ENCODE measurements at regions not wholly inside any gene's neighbourhood (a gene's known extent, or its start where the extent isn't known, plus 50 kb on each side); places are given as distances from the start of the nearest gene placed in this dataset.

DNA sequence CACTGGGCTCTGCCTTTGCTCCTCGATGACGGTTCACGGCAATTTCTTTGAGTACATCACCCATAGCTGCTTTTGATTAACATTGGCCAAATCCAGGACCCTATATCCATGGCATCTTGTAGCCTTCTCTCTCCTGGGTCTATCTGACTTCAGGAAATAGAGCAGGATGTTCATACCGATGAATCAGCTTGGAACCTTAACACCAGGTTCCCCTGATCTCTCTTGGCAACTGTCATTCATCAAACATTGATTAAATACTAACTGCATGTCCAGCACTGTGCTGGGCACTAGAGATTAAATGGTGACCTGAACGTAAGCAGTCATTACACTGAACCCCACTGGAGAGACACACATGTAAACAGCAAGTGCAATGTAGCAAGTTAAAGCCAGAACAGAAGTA lies 77.0 kb upstream of the MED13L start:
- DNase-seq (no peak), ATAC-seq (no peak)
- Histone ChIP-seq H3K36me3 (no peaks in the 10 kb centered on the region), H3K9me3 (no peaks in the 10 kb centered on the region), H3K27ac (no peak overlapping the region), H3K4me3 (no peak overlapping the region), H3K27me3 (no peaks in the 10 kb centered on the region), H3K4me1 (peaks cover 0 to 9% of the 10 kb centered on the region in 2 donors)
- TF ChIP-seq, protein P1, sequence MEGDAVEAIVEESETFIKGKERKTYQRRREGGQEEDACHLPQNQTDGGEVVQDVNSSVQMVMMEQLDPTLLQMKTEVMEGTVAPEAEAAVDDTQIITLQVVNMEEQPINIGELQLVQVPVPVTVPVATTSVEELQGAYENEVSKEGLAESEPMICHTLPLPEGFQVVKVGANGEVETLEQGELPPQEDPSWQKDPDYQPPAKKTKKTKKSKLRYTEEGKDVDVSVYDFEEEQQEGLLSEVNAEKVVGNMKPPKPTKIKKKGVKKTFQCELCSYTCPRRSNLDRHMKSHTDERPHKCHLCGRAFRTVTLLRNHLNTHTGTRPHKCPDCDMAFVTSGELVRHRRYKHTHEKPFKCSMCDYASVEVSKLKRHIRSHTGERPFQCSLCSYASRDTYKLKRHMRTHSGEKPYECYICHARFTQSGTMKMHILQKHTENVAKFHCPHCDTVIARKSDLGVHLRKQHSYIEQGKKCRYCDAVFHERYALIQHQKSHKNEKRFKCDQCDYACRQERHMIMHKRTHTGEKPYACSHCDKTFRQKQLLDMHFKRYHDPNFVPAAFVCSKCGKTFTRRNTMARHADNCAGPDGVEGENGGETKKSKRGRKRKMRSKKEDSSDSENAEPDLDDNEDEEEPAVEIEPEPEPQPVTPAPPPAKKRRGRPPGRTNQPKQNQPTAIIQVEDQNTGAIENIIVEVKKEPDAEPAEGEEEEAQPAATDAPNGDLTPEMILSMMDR (IDR thresholded peaks at IDR 0.05), result no peak
- intact Hi-C loops (cut with DNase I), result no loop called here

DNA sequence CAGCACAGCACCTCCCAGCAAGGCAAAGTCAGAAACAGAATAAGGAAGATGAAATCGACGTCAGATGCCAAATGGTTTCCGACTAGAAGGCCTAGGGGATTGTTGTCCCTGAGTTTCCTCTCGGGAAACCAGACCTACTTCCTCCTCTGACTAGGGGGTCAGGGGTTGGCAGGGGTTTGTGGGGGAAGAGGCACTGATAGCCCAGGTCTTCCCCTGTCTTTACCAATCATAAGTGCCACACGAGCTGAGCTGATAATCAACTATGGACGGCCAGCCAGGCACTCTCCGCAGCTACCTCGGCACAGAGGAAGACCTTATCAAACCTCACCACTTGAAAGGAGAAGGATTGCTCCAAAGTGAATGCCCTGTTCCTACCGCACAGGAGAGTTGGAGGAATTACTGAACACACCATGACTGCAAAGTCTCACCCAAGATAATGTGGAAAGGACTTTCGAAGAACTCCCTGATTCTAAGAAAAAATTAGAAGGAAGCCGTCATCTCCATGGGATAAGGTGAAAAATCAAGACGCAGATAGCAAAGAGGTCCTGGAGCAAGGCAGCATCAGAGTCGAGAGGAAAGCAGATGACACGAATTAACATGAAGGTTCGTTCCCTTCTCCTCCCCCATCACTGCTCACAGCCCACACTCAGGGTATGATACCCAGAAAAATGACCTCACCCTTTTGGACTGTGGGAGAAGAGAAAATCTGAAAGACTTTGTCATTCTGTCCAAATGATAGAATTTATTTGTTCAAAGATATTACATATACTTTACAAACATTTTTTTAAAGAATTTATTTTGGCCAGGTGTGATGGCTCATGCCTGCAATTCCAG lies 77.7 kb upstream of the MED13L start:
- Histone ChIP-seq H3K9me3 (no peaks in the 10 kb centered on the region), H3K27me3 (no peaks in the 10 kb centered on the region), H3K4me3 (no peak overlapping the region), H3K27ac (no peak overlapping the region), H3K4me1 (peaks cover 0 to 16% of the 10 kb centered on the region in 2 donors), H3K36me3 (no peaks in the 10 kb centered on the region)
- DNase-seq, result no peak
- no peak for ATAC-seq
- intact Hi-C loops (cut with DNase I), result no loop called here
- TF ChIP-seq, protein P1 (IDR thresholded peaks at IDR 0.05), result no peak

DNA sequence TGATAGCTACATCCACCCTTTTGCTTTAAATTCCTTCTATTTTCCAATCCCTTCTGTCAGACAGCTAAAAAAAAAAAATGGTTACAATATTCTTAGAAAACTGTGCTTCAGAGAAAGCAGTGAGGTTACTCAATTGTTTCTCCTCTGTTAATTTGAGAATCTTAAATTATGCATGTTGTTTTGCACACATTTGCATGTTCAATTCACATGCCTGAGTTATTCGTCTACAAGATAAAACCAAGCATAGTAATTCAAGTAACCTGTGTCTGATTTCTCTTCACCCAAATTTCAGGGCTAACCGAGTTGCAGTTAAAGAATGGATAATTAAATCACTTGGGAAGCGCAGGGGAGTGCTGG lies 81.0 kb upstream of the MED13L start:
- no peak for DNase-seq
- intact Hi-C loops (cut with DNase I), result no loop called here
- no peak for ATAC-seq
- Histone ChIP-seq H3K27ac (peak overlapping the region; percentile 60 to 77), H3K4me3 (peak overlapping the region in 1 of 2 donors; percentile 19), H3K27me3 (no peaks in the 10 kb centered on the region), H3K4me1 (peaks cover 0 to 29% of the 10 kb centered on the region in 2 donors), H3K36me3 (no peaks in the 10 kb centered on the region), H3K9me3 (no peaks in the 10 kb centered on the region)
- TF ChIP-seq, protein P1 (IDR thresholded peaks at IDR 0.05), result no peak

DNA sequence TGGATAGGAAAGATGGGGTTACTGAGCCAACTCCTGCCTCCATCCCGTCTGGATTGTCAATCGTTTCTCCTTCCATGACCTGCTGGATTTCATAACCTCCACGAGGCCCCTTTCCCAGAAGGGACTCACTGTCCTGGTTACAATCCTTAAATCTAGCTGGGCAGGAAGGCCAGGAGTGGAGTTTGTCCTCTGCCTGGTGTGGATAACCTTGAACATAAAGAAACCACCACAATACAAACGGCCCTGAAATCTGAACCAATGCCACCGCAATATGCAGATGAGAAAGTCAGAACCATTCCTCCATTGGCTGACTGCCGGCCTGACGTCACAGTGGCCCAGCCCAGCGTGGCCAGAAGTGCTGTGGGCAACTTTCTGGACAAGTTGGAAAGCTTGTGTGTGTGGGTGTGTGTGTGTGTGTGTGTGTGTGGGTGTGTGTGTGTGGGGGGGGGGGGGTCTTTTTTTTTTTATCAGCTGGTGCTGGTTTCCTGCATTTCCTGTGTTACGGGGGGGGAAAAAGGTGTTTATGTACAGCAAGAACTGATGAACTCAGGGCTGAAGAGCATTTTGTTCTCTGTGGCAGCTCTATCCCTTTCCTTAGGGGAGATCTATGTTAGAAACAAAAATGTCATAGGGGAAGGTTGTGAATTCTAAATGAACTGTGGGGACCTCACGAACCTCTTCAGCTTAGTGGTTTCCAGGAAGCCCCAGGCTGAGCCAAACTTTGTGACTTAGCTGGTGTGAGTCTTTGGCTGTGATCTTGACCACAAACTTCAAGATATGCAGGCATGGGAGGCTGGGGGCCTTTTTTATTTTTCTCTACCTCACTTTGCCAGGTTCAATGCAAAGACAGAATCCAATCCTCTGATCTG lies 81.6 kb upstream of the MED13L start:
- H3K4me1 ChIP-seq, result peaks cover 0 to 29% of the 10 kb centered on the region in 2 donors
- peak overlapping the region in 1 of 2 donors; percentile 19 for H3K4me3 ChIP-seq
- no peaks in the 10 kb centered on the region for H3K27me3 ChIP-seq
- DNase-seq (peak; percentile 93 to 97 (median 95)), ATAC-seq (peak; percentile 97)
- H3K36me3 ChIP-seq, result no peaks in the 10 kb centered on the region
- intact Hi-C loops (cut with DNase I), result no loop called here
- no peaks in the 10 kb centered on the region for H3K9me3 ChIP-seq
- H3K27ac ChIP-seq, result peak overlapping the region; percentile 77 to 79
- TF ChIP-seq, protein P1 (IDR thresholded peaks at IDR 0.05), result no peak
